Vagina (tissue), 2 donors: ENCODE measurements at regions not wholly inside any gene's neighbourhood (a gene's known extent, or its start where the extent isn't known, plus 50 kb on each side); places are given as distances from the start of the nearest gene placed in this dataset.

Experiments used
- CTCF ChIP-seq, 3 experiments: fragments of 450-650 bp in 2 of 3; fragments of 200-600 bp in 1 of 3; sonication (generic) in 1 of 3; IDR thresholded peaks; one replicate each; pipeline ENCODE4 v1.5.1; 2017 to 2019; ENCODE audit warnings: antibody characterized with exemption in 3 of 3, mild to moderate bottlenecking in 2 of 3, moderate library complexity in 2 of 3
- POLR2A ChIP-seq, 2 donors: fragments of 450-650 bp; IDR thresholded peaks; one replicate each; pipeline ENCODE4 v1.6.1; 2017; ENCODE audit warnings: antibody characterized with exemption in 2 of 2, mild to moderate bottlenecking in 2 of 2, moderate library complexity in 2 of 2
- POLR2AphosphoS5 ChIP-seq, 2 donors: sonication (generic); formaldehyde crosslinking; IDR thresholded peaks; one replicate each; pipeline ENCODE4 v1.9.0; 2017; ENCODE audit warnings: antibody characterized with exemption in 2 of 2, mild to moderate bottlenecking in 2 of 2, low read depth in 1 of 2; ENCODE audit not compliant: insufficient read depth in 1 of 2

- no peak for TF ChIP-seq CTCF (IDR thresholded peaks at IDR 0.05)
- no peak for TF ChIP-seq POLR2AphosphoS5 (IDR thresholded peaks at IDR 0.05; ENCODE audit: insufficient read depth in 1 of 2, low read depth in 1 of 2)
- TF ChIP-seq POLR2A (IDR thresholded peaks at IDR 0.05): no peak
Measured at GRCh38 chr13:110798081-110798994, 84.8 kb downstream of the ING1 start.
